ENCODE measurements at regions not wholly inside any gene's neighbourhood (a gene's known extent, or its start where the extent isn't known, plus 50 kb on each side); places are given as distances from the start of the nearest gene placed in this dataset.

DNA sequence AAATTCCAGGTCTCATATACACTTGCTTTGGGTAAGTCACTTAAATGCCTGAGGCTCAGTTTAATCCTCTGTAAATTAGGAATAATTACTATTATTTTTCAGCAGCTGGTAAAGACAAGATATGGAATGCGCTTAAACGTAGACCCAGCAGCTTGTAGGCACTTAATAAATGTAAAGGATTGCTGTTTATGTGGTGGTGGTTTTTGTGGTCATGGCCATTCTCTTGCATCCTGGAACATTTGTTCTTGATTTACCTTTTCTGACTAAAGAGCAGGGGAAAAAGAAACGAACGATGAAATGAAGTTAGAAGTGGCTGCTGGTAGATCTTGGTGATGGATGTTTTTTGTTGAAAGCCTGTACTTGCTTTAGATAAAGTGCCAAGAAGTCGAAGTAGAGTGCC is 195.0 kb upstream of the FOXD3 start:
- Mint-ChIP-seq H3K36me3 (ENCODE audit: low read depth) (no peaks in the 10 kb centered on the region), H3K27me3 (ENCODE audit: low read depth) (peaks cover 11% of the 10 kb centered on the region), H3K9me3 (no peaks in the 10 kb centered on the region), H3K27ac (no peak overlapping the region), H3K4me1 (ENCODE audit: low read depth) (peaks cover 6% of the 10 kb centered on the region), H3K4me3 (no peak overlapping the region)
- no peak for DNase-seq (ENCODE audit: low spot score)

GRCh38 chr1:63128556-63128955 is 193.8 kb upstream of the FOXD3 start:
- Mint-ChIP-seq H3K4me1 (ENCODE audit: low read depth) (peaks cover 6% of the 10 kb centered on the region), H3K27me3 (ENCODE audit: low read depth) (peaks cover 13% of the 10 kb centered on the region), H3K27ac (no peak overlapping the region), H3K4me3 (no peak overlapping the region), H3K36me3 (ENCODE audit: low read depth) (no peaks in the 10 kb centered on the region), H3K9me3 (no peaks in the 10 kb centered on the region)
- no peak for DNase-seq (ENCODE audit: low spot score)

GRCh38 chr1:63129184-63129583 is 193.2 kb upstream of the FOXD3 start:
- peaks cover 13% of the 10 kb centered on the region for H3K27me3 Mint-ChIP-seq (ENCODE audit: low read depth)
- H3K27ac Mint-ChIP-seq: no peak overlapping the region
- no peaks in the 10 kb centered on the region for H3K9me3 Mint-ChIP-seq
- peaks cover 6% of the 10 kb centered on the region for H3K4me1 Mint-ChIP-seq (ENCODE audit: low read depth)
- DNase-seq (ENCODE audit: low spot score): no peak
- no peak overlapping the region for H3K4me3 Mint-ChIP-seq
- no peaks in the 10 kb centered on the region for H3K36me3 Mint-ChIP-seq (ENCODE audit: low read depth)

GRCh38 chr1:63129855-63130254 is 192.5 kb upstream of the FOXD3 start:
- DNase-seq (ENCODE audit: low spot score): no peak
- H3K36me3 Mint-ChIP-seq (ENCODE audit: low read depth): no peaks in the 10 kb centered on the region
- peaks cover 13% of the 10 kb centered on the region for H3K27me3 Mint-ChIP-seq (ENCODE audit: low read depth)
- no peak overlapping the region for H3K27ac Mint-ChIP-seq
- H3K9me3 Mint-ChIP-seq: no peaks in the 10 kb centered on the region
- H3K4me1 Mint-ChIP-seq (ENCODE audit: low read depth): peaks cover 3% of the 10 kb centered on the region
- no peak overlapping the region for H3K4me3 Mint-ChIP-seq

DNA sequence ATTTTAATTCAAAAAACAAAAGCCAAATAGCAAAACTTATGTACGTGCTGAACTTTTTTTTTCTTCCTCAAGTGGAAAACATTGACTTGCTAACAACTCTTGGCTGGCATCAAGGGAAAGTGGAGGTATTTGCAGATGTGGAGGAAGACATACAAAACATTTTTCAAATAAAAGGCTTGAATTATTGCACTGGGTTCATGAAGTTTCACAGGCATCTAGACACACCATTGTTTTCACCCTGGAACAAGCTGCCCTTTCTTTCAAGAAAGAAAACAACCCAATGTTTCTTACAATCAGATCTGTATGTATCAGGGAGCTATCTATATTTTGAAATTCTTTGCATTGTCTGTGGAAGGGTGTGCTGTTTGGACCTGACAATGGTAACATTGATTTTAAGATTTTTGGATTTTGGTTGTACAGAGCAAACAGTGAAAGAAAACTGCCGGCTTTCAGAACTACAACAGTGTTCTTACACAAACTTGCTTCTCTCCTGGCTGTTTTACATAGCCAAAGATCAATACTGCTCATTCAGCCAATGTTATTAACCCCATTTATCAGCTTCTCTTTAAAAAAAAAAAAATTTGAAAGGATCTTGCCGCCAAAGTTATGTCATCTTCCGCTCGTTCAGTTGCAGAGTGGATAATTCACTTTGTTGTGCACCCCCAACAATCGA is 187.7 kb upstream of the FOXD3 start:
- Mint-ChIP-seq H3K27me3 (ENCODE audit: low read depth) (peaks cover 12% of the 10 kb centered on the region), H3K4me3 (no peak overlapping the region), H3K4me1 (ENCODE audit: low read depth) (no peaks in the 10 kb centered on the region), H3K27ac (no peak overlapping the region), H3K36me3 (ENCODE audit: low read depth) (no peaks in the 10 kb centered on the region), H3K9me3 (no peaks in the 10 kb centered on the region)
- DNase-seq (ENCODE audit: low spot score): no peak

DNA sequence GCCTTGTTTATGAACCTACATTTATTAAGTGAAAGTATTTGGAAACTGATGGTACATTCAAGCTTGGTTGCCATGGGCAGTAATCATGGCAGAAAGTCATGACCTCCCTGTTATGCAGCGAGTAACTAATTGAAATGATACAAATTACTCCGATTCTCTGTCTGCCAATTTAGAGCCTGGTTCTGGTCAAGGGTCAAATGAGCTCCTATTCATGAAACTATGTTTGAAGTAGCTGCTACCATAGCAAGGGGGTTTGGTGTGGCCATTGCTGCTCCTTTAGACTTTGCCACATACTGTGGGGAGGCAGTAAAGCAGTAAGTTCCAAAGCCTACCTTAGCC is 187.2 kb upstream of the FOXD3 start:
- peaks cover 12% of the 10 kb centered on the region for H3K27me3 Mint-ChIP-seq (ENCODE audit: low read depth)
- no peak for DNase-seq (ENCODE audit: low spot score)
- H3K4me1 Mint-ChIP-seq (ENCODE audit: low read depth): no peaks in the 10 kb centered on the region
- no peaks in the 10 kb centered on the region for H3K9me3 Mint-ChIP-seq
- H3K36me3 Mint-ChIP-seq (ENCODE audit: low read depth): no peaks in the 10 kb centered on the region
- no peak overlapping the region for H3K4me3 Mint-ChIP-seq
- no peak overlapping the region for H3K27ac Mint-ChIP-seq

DNA sequence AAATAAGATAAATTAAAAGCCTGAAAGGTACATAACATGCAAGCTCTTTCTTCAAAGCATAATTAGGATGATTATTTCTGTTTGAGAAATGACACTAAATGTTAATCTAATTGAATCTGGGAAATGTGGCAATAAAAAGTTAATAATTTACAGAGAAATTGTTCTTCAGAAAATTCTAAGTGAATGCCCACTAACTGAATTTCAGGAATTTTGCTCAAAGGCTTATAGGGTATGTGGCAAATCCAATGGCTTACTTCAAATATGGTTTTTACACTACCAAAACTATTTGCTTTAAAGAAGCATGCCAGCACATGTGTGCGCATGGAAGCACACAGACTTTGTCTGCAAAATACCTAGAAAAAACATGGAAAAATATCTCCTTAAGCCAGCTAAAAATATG is 186.6 kb upstream of the FOXD3 start:
- Mint-ChIP-seq H3K9me3 (no peaks in the 10 kb centered on the region), H3K4me1 (ENCODE audit: low read depth) (no peaks in the 10 kb centered on the region), H3K27ac (no peak overlapping the region), H3K4me3 (no peak overlapping the region), H3K27me3 (ENCODE audit: low read depth) (peaks cover 12% of the 10 kb centered on the region), H3K36me3 (ENCODE audit: low read depth) (no peaks in the 10 kb centered on the region)
- no peak for DNase-seq (ENCODE audit: low spot score)

GRCh38 chr1:63142001-63142400 is 180.4 kb upstream of the FOXD3 start:
- Mint-ChIP-seq H3K9me3 (no peaks in the 10 kb centered on the region), H3K36me3 (ENCODE audit: low read depth) (no peaks in the 10 kb centered on the region), H3K4me3 (no peak overlapping the region), H3K27me3 (ENCODE audit: low read depth) (peaks cover 2% of the 10 kb centered on the region), H3K4me1 (ENCODE audit: low read depth) (no peaks in the 10 kb centered on the region), H3K27ac (no peak overlapping the region)
- no peak for DNase-seq (ENCODE audit: low spot score)

DNA sequence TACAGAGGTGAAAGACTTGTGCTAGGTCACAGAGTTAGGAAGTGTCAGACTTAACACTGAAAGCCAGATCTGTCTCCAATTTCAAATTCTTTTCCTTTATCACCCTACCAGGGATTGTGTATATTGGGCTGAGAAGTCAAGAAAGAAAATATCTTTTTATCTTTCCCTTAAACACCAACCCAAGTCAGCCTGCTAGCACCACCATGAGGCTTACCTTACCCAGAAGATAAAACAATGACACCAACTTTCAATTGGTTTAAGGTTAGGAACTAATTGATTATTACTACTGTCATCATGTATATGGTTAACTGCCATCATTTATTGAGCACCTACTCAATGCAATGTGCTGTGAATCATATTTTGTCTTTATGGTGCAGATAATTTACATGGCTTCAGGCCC is 178.9 kb upstream of the FOXD3 start:
- no peak for DNase-seq (ENCODE audit: low spot score)
- H3K4me1 Mint-ChIP-seq (ENCODE audit: low read depth): no peaks in the 10 kb centered on the region

GRCh38 chr1:63147783-63148182 is 174.6 kb upstream of the FOXD3 start:
- H3K4me1 Mint-ChIP-seq (ENCODE audit: low read depth): no peaks in the 10 kb centered on the region
- H3K27ac Mint-ChIP-seq: no peak overlapping the region
- no peaks in the 10 kb centered on the region for H3K36me3 Mint-ChIP-seq (ENCODE audit: low read depth)
- H3K9me3 Mint-ChIP-seq: no peaks in the 10 kb centered on the region
- no peak for DNase-seq (ENCODE audit: low spot score)
- no peak overlapping the region for H3K4me3 Mint-ChIP-seq
- no peaks in the 10 kb centered on the region for H3K27me3 Mint-ChIP-seq (ENCODE audit: low read depth)

More for the DNA sequence above, 178.9 kb upstream of the FOXD3 start:
- Mint-ChIP-seq H3K4me3 (no peak overlapping the region), H3K9me3 (no peaks in the 10 kb centered on the region), H3K36me3 (ENCODE audit: low read depth) (no peaks in the 10 kb centered on the region), H3K27me3 (ENCODE audit: low read depth) (no peaks in the 10 kb centered on the region), H3K27ac (no peak overlapping the region)

- no peak overlapping the region for H3K4me3 Mint-ChIP-seq
- no peaks in the 10 kb centered on the region for H3K27me3 Mint-ChIP-seq (ENCODE audit: low read depth)
- H3K9me3 Mint-ChIP-seq: no peaks in the 10 kb centered on the region
- no peak for DNase-seq (ENCODE audit: low spot score)
- H3K4me1 Mint-ChIP-seq (ENCODE audit: low read depth): no peaks in the 10 kb centered on the region
- H3K36me3 Mint-ChIP-seq (ENCODE audit: low read depth): no peaks in the 10 kb centered on the region
- H3K27ac Mint-ChIP-seq: no peak overlapping the region
Measured at GRCh38 chr1:63148825-63149645, 173.3 kb upstream of the FOXD3 start.

DNA sequence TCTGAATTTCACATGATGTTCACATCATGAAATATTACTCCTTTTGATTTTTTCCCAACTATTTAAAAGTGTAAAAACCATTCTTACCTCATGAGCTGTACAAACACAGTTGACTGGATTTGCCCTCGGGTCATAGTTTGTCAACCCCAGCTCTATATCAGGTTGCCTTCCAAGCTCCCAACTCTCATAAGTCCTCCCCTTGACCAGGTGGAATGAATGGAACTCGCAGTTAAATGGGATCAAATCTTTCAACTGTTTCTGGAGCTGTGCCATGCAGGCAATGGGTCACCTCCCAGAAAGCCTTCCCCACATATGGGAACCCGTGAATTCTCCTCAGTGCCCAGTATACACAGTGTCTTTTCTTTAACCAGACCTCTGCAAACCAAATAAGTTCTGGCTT is 169.8 kb upstream of the FOXD3 start:
- Mint-ChIP-seq H3K36me3 (ENCODE audit: low read depth) (no peaks in the 10 kb centered on the region), H3K9me3 (no peaks in the 10 kb centered on the region), H3K27me3 (ENCODE audit: low read depth) (no peaks in the 10 kb centered on the region), H3K4me1 (ENCODE audit: low read depth) (no peaks in the 10 kb centered on the region), H3K27ac (no peak overlapping the region), H3K4me3 (no peak overlapping the region)
- no peak for DNase-seq (ENCODE audit: low spot score)

GRCh38 chr1:63155437-63155836 is 166.9 kb upstream of the FOXD3 start:
- Mint-ChIP-seq H3K27me3 (ENCODE audit: low read depth) (no peaks in the 10 kb centered on the region), H3K4me1 (ENCODE audit: low read depth) (no peaks in the 10 kb centered on the region), H3K9me3 (no peaks in the 10 kb centered on the region), H3K4me3 (no peak overlapping the region), H3K36me3 (ENCODE audit: low read depth) (no peaks in the 10 kb centered on the region), H3K27ac (no peak overlapping the region)
- DNase-seq (ENCODE audit: low spot score): no peak

DNA sequence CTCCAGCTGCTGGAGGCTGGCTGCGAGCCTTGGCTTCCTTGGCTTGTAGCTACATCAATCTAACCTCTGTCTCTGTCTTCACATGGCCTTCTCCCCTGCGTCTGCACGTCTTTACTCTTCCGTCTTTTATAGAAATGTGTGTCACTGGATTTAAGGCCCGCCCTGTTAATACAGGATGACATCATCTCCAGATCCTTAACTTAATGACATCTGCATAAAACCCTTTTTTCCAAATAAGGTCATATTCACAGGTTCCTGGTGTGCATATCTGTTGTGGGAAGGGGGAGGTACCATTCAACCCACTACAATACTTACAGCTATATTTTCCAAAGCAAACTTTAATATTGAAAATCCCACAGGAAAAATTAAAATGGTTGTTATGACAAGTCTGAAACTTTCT is 165.3 kb upstream of the FOXD3 start:
- Mint-ChIP-seq H3K4me1 (ENCODE audit: low read depth) (no peaks in the 10 kb centered on the region), H3K36me3 (ENCODE audit: low read depth) (no peaks in the 10 kb centered on the region), H3K4me3 (no peak overlapping the region), H3K9me3 (no peaks in the 10 kb centered on the region), H3K27me3 (ENCODE audit: low read depth) (no peaks in the 10 kb centered on the region), H3K27ac (no peak overlapping the region)
- no peak for DNase-seq (ENCODE audit: low spot score)

DNA sequence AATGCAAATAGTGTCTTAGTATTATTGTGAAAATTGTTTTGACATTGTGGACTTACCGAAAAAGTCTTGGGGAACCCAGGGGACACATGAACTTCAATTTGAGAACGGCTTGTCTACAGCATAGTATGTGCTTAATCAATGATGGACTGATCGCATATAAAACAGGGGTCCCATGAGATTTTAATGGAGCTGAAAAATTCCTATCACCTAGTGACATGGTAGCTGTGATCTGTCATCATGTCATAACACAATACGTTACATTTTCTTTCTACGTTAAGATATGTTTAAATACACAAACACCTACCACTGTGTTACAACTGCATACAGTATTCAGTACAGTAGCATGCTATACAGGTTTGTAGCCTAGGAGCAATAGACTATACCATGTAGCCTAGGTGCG is 153.3 kb upstream of the FOXD3 start:
- H3K4me3 Mint-ChIP-seq: no peak overlapping the region
- H3K36me3 Mint-ChIP-seq (ENCODE audit: low read depth): no peaks in the 10 kb centered on the region
- no peak for DNase-seq (ENCODE audit: low spot score)
- H3K27me3 Mint-ChIP-seq (ENCODE audit: low read depth): no peaks in the 10 kb centered on the region
- no peaks in the 10 kb centered on the region for H3K9me3 Mint-ChIP-seq
- no peak overlapping the region for H3K27ac Mint-ChIP-seq
- H3K4me1 Mint-ChIP-seq (ENCODE audit: low read depth): no peaks in the 10 kb centered on the region

Data from T-helper 2 cell treated with Interferon-gamma antibody and Interleukin-4, amounts not matched to agents 5 μg/mL and 100 μg/mL, for 36 hours (primary cell).